ENCODE measurements at regions not wholly inside any gene's neighbourhood (a gene's known extent, or its start where the extent isn't known, plus 50 kb on each side); places are given as distances from the start of the nearest gene placed in this dataset.

DNA sequence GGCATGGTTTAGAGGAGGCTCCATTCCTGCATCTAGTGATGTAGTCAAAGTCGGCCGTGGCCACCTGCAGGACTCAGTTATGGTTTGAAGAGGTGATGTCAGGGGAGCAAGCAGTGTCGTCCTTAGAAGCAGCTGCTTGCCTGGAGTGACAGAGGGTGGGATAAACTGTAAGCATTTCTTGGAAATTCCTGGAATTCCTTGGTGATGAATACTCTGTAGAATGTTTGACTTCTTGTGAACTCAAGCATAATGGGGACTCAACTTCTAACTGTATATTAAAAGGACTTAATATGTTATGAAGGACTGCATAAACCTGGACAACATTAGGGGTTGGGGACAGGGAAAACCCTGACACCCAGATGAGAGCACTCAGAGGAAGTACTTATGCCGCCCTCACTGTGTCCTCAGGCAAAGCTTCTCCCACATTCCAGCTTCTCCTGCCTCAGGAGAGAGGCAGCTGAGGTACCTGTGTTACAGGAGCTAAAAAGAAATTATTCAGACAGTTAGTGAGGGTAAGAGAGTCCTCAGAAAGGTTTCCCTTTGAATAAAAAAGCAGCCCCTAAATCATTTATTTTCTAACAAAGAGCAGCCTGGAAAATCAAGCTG, 459.9 kb upstream of the CELF4 start:
- no peak overlapping the region for H3K4me3 ChIP-seq (ENCODE audit: insufficient read depth, low read length, poor library complexity, severe bottlenecking)
- no peaks in the 10 kb centered on the region for H3K27me3 ChIP-seq (ENCODE audit: low read length)
- no peaks in the 10 kb centered on the region for H3K9me2 ChIP-seq (replicated peaks; ENCODE audit: insufficient read depth, low read length)
- no peak overlapping the region for H2AFZ ChIP-seq (ENCODE audit: low read depth, low read length, severe bottlenecking)
- H3F3A ChIP-seq (ENCODE audit: insufficient read depth) = no peaks in the 10 kb centered on the region
- no peaks in the 10 kb centered on the region for H3K36me3 ChIP-seq (ENCODE audit: low read length)
- no peak for TF ChIP-seq EZH2phosphoT487 (conservative IDR thresholded peaks at IDR 0.05; ENCODE audit: low read length)
- TF ChIP-seq, protein P1, sequence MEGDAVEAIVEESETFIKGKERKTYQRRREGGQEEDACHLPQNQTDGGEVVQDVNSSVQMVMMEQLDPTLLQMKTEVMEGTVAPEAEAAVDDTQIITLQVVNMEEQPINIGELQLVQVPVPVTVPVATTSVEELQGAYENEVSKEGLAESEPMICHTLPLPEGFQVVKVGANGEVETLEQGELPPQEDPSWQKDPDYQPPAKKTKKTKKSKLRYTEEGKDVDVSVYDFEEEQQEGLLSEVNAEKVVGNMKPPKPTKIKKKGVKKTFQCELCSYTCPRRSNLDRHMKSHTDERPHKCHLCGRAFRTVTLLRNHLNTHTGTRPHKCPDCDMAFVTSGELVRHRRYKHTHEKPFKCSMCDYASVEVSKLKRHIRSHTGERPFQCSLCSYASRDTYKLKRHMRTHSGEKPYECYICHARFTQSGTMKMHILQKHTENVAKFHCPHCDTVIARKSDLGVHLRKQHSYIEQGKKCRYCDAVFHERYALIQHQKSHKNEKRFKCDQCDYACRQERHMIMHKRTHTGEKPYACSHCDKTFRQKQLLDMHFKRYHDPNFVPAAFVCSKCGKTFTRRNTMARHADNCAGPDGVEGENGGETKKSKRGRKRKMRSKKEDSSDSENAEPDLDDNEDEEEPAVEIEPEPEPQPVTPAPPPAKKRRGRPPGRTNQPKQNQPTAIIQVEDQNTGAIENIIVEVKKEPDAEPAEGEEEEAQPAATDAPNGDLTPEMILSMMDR (IDR thresholded peaks at IDR 0.05; ENCODE audit: insufficient read depth, low read length, poor library complexity, severe bottlenecking) = no peak
- no peaks in the 10 kb centered on the region; the same call in 1 of the 2 replicates for H4K20me1 ChIP-seq (ENCODE audit: low read depth, low read length)
- no peaks in the 10 kb centered on the region for H3K79me2 ChIP-seq (ENCODE audit: insufficient read depth, low read length)
- H3K9ac ChIP-seq (ENCODE audit: low read length) = no peak overlapping the region
- H3K27ac ChIP-seq (ENCODE audit: low read depth, low read length) = no peak overlapping the region
- no peak overlapping the region for H3K4me2 ChIP-seq (ENCODE audit: low read depth, low read length, poor library complexity, severe bottlenecking)
- H3K9me3 ChIP-seq (ENCODE audit: insufficient read depth, low read length) = no peaks in the 10 kb centered on the region

DNA sequence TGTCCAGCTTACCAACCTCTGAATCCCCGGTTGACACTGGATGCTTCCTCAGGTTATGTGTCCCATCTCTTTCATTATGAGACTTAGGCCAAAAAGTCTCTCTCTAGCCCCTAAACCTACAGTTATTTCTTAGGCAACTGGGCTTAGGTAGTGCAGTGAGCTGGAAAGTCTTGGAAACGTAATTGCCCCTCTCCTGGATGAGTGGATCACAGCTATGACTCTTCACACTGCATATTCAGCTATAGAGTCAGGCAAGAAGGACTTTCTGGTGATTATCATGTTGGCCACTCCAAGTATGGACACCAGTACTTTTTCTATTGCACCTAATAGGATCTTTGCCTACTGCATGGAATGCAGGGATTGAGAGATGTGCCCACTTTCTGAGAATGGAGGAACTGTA, 458.3 kb upstream of the CELF4 start:
- Histone ChIP-seq H3K79me2 (ENCODE audit: insufficient read depth, low read length) (no peaks in the 10 kb centered on the region), H2AFZ (ENCODE audit: low read depth, low read length, severe bottlenecking) (no peak overlapping the region), H3K27ac (ENCODE audit: low read depth, low read length) (no peak overlapping the region), H3K36me3 (ENCODE audit: low read length) (no peaks in the 10 kb centered on the region), H3K9me3 (ENCODE audit: insufficient read depth, low read length) (no peaks in the 10 kb centered on the region), H3K9ac (ENCODE audit: low read length) (no peak overlapping the region), H3K9me2 (replicated peaks; ENCODE audit: insufficient read depth, low read length) (no peaks in the 10 kb centered on the region), H3F3A (ENCODE audit: insufficient read depth) (no peaks in the 10 kb centered on the region), H4K20me1 (ENCODE audit: low read depth, low read length) (no peaks in the 10 kb centered on the region; the same call in 1 of the 2 replicates), H3K4me3 (ENCODE audit: insufficient read depth, low read length, poor library complexity, severe bottlenecking) (no peak overlapping the region), H3K27me3 (ENCODE audit: low read length) (no peaks in the 10 kb centered on the region), H3K4me2 (ENCODE audit: low read depth, low read length, poor library complexity, severe bottlenecking) (no peak overlapping the region)
- TF ChIP-seq, protein P1 (IDR thresholded peaks at IDR 0.05; ENCODE audit: insufficient read depth, low read length, poor library complexity, severe bottlenecking) = no peak
- TF ChIP-seq EZH2phosphoT487 (conservative IDR thresholded peaks at IDR 0.05; ENCODE audit: low read length) = no peak

DNA sequence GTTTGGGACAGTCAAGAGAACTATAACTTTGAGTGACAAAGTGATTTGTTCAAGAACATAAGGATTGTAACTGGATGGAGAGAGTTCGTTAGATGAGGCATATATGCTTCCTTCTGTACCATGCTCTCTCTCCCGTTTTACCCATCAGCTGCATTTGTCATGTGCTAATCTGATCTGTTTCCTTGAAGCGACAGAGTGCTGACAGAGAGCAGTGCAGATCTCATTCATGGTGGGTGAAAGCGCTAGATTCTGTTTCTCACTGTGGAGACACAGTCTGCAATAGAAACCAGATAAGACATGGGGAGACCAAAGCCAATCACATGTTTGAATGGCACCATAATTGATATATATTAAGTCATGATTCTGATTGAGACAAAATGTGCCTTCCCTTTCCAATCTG, 456.6 kb upstream of the CELF4 start:
- Histone ChIP-seq H3K9ac (ENCODE audit: low read length) (no peak overlapping the region), H3K79me2 (ENCODE audit: insufficient read depth, low read length) (no peaks in the 10 kb centered on the region), H3K9me2 (replicated peaks; ENCODE audit: insufficient read depth, low read length) (no peaks in the 10 kb centered on the region), H4K20me1 (ENCODE audit: low read depth, low read length) (no peaks in the 10 kb centered on the region; the same call in 1 of the 2 replicates), H2AFZ (ENCODE audit: low read depth, low read length, severe bottlenecking) (no peak overlapping the region), H3K4me3 (ENCODE audit: insufficient read depth, low read length, poor library complexity, severe bottlenecking) (no peak overlapping the region), H3F3A (ENCODE audit: insufficient read depth) (no peaks in the 10 kb centered on the region), H3K4me2 (ENCODE audit: low read depth, low read length, poor library complexity, severe bottlenecking) (no peak overlapping the region), H3K9me3 (ENCODE audit: insufficient read depth, low read length) (no peaks in the 10 kb centered on the region), H3K27me3 (ENCODE audit: low read length) (no peaks in the 10 kb centered on the region), H3K27ac (ENCODE audit: low read depth, low read length) (no peak overlapping the region), H3K36me3 (ENCODE audit: low read length) (no peaks in the 10 kb centered on the region)
- TF ChIP-seq EZH2phosphoT487 (conservative IDR thresholded peaks at IDR 0.05; ENCODE audit: low read length) = no peak
- TF ChIP-seq, protein P1 (IDR thresholded peaks at IDR 0.05; ENCODE audit: insufficient read depth, low read length, poor library complexity, severe bottlenecking) = no peak

All from SU-DHL-6 (cell line).